GM12892 (cell line): ENCODE measurements at regions not wholly inside any gene's neighbourhood (a gene's known extent, or its start where the extent isn't known, plus 50 kb on each side); places are given as distances from the start of the nearest gene placed in this dataset.

Experiments used
- POLR2A ChIP-seq: IDR thresholded peaks from 2 replicates; pipeline ENCODE4 v1.6.1; 2011; ENCODE audit warnings: low read depth, low read length, control low read depth
- POLR2AphosphoS5 ChIP-seq: IDR thresholded peaks from 2 replicates; pipeline ENCODE4 v1.6.1; 2011; ENCODE audit warnings: low read depth, low read length, control low read depth
- TAF1 ChIP-seq: IDR thresholded peaks from 2 replicates; pipeline ENCODE4 v1.6.1; 2011; ENCODE audit warnings: low read depth, mild to moderate bottlenecking, control low read depth, low read length, borderline replicate concordance

DNA sequence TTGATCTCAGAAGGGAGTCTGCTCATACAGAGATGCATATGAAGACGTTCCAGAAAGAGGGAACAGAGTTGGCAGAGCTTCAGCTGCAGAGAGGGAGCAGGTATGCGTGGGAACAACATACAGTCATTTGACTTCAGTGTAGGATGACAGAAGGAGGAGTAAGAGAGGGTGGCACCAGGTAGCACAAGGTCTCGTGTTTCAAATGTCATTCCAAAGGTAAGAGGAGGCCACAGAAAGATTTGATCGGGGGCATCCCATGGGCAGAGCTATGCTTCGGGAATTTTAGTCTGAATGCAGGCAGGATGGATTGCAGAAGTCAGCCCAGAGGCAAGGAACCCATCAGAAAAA is 367.1 kb downstream of the CDK5RAP2 start:
- TF ChIP-seq POLR2A (no peak), POLR2AphosphoS5 (no peak), TAF1 (no peak)
